BE2C (cell line): ENCODE measurements at regions not wholly inside any gene's neighbourhood (a gene's known extent, or its start where the extent isn't known, plus 50 kb on each side); places are given as distances from the start of the nearest gene placed in this dataset.

Source experiments
- DNase-seq: peaks from one replicate; pipeline ENCODE4 v3.0.0-alpha.2; 2020
- H3K27me3 ChIP-seq: fragments of 250-450 bp; sonication (Bioruptor Pico); 2 replicates; pipeline ENCODE4 v1.5.1; 2020; ENCODE audit warnings: mild to moderate bottlenecking
- H3K36me3 ChIP-seq: fragments of 250-450 bp; sonication (Bioruptor Pico); 2 replicates; pipeline ENCODE4 v1.5.1; 2020; ENCODE audit warnings: mild to moderate bottlenecking
- H3K4me1 ChIP-seq: fragments of 250-450 bp; sonication (Bioruptor Pico); 2 replicates; pipeline ENCODE4 v1.5.1; 2020
- H3K4me3 ChIP-seq: 2 replicates; pipeline ENCODE4 v1.5.1; 2011; ENCODE audit warnings: low read depth, low read length
- H3K9me3 ChIP-seq: fragments of 250-450 bp; sonication (Bioruptor Pico); 2 replicates; pipeline ENCODE4 v1.5.1; 2020
- CTCF ChIP-seq: IDR thresholded peaks from 2 replicates; pipeline ENCODE4 v1.5.1; 2012; ENCODE audit warnings: mild to moderate bottlenecking, low read depth, low read length

GRCh38 chr6:8820313-8820712, 385.0 kb upstream of the SLC35B3 start:
- H3K9me3 ChIP-seq = no peaks in the 10 kb centered on the region
- no peak for TF ChIP-seq CTCF
- no peaks in the 10 kb centered on the region for H3K27me3 ChIP-seq
- H3K4me3 ChIP-seq = no peak overlapping the region
- no peaks in the 10 kb centered on the region for H3K36me3 ChIP-seq
- no peaks in the 10 kb centered on the region for H3K4me1 ChIP-seq
- no peak for DNase-seq

GRCh38 chr6:8819446-8819845, 384.1 kb upstream of the SLC35B3 start:
- Histone ChIP-seq H3K36me3 (no peaks in the 10 kb centered on the region), H3K9me3 (no peaks in the 10 kb centered on the region), H3K4me3 (no peak overlapping the region), H3K27me3 (no peaks in the 10 kb centered on the region), H3K4me1 (no peaks in the 10 kb centered on the region)
- TF ChIP-seq CTCF = no peak
- DNase-seq = no peak

GRCh38 chr6:8814440-8815000, 379.2 kb upstream of the SLC35B3 start:
- no peak for TF ChIP-seq CTCF
- Histone ChIP-seq H3K9me3 (no peaks in the 10 kb centered on the region), H3K36me3 (no peaks in the 10 kb centered on the region), H3K27me3 (no peaks in the 10 kb centered on the region), H3K4me1 (no peaks in the 10 kb centered on the region), H3K4me3 (no peak overlapping the region)
- no peak for DNase-seq

GRCh38 chr6:8810325-8810724, 375.0 kb upstream of the SLC35B3 start:
- DNase-seq = no peak
- no peaks in the 10 kb centered on the region for H3K4me1 ChIP-seq
- H3K4me3 ChIP-seq = no peak overlapping the region
- H3K27me3 ChIP-seq = no peaks in the 10 kb centered on the region
- H3K36me3 ChIP-seq = no peaks in the 10 kb centered on the region
- TF ChIP-seq CTCF = no peak
- H3K9me3 ChIP-seq = no peaks in the 10 kb centered on the region; the same call in 1 of the 2 replicates

- H3K36me3 ChIP-seq = no peaks in the 10 kb centered on the region
- DNase-seq = no peak
These were observed 374.3 kb upstream of the SLC35B3 start for GRCh38 chr6:8809662-8810061.

More at GRCh38 chr6:8809662-8810061, 374.3 kb upstream of the SLC35B3 start:
- no peak for TF ChIP-seq CTCF
- H3K9me3 ChIP-seq = no peaks in the 10 kb centered on the region; the same call in 1 of the 2 replicates
- no peaks in the 10 kb centered on the region for H3K4me1 ChIP-seq
- H3K27me3 ChIP-seq = no peaks in the 10 kb centered on the region
- no peak overlapping the region for H3K4me3 ChIP-seq
